Adrenal gland (tissue), 9 donors: ENCODE measurements at regions not wholly inside any gene's neighbourhood (a gene's known extent, or its start where the extent isn't known, plus 50 kb on each side); places are given as distances from the start of the nearest gene placed in this dataset.

ENCODE experiments used
- DNase-seq, 7 donors: peaks; one replicate each; pipeline ENCODE4 v3.0.0-alpha.2; 2019 to 2020
- H3K27ac ChIP-seq, 5 donors: fragments of 200-600 bp; sonication (generic) in 4 of 5; 1 replicate in 3 of 5; 2 replicates in 2 of 5; pipeline versions ENCODE4 v1.5.1 to v1.8.0; 2016 to 2020; ENCODE audit warnings: mild to moderate bottlenecking in 1 of 5
- H3K27me3 ChIP-seq: fragments of 200-600 bp; 2 replicates; pipeline ENCODE4 v1.8.0; 2021
- H3K36me3 ChIP-seq, 2 donors: fragments of 200-600 bp; replicated peaks in 1 of 2; 1 replicate in 1 of 2; 2 replicates in 1 of 2; pipeline versions ENCODE4 v1.5.1 to v1.8.0; 2018 to 2022
- H3K4me1 ChIP-seq, 2 donors: fragments of 200-600 bp; replicated peaks in 1 of 2; 1 replicate in 1 of 2; 2 replicates in 1 of 2; pipeline versions ENCODE4 v1.5.1 to v1.8.0; 2018 to 2021
- H3K4me3 ChIP-seq, 4 donors: fragments of 200-600 bp; sonication (generic) in 3 of 4; one replicate each; pipeline ENCODE4 v1.5.1; 2016 to 2018
- H3K9me3 ChIP-seq, 3 donors: fragments of 200-600 bp; sonication (generic) in 1 of 3; replicated peaks in 1 of 3; 1 replicate in 2 of 3; 2 replicates in 1 of 3; pipeline versions ENCODE4 v1.5.1 to v1.8.0; 2016 to 2021
- POLR2A ChIP-seq, 2 donors: fragments of 450-650 bp; IDR thresholded peaks; one replicate each; pipeline ENCODE4 v1.6.1; 2017; ENCODE audit warnings: antibody characterized with exemption in 2 of 2, mild to moderate bottlenecking in 2 of 2, moderate library complexity in 1 of 2
- WGBS, 4 donors: extraction: QIAGEN DNeasy Blood & Tissue Kit in 2 of 4; methylation state at CpG; one replicate each; pipeline versions ENCODE4 v1.1.5 to v1.1.7; 2013 to 2017; 5-methylcytosine and 5-hydroxymethylcytosine counted together
- intact Hi-C, 2 donors: fragments of 100-400 bp; cut with DNase I; formaldehyde crosslinking; loops; one replicate each; pipeline versions ENCODE4 v1.14.1 to v1.15.0; 2022 to 2023
- TF ChIP-seq, protein P1 (sequence below), 6 experiments: fragments of 450-650 bp in 4 of 6; fragments of 200-600 bp in 2 of 6; sonication (generic) in 1 of 6; IDR thresholded peaks; 1 replicate in 5 of 6; 2 replicates in 1 of 6; pipeline versions ENCODE4 v1.5.1 to v1.8.0; 2016 to 2021; ENCODE audit warnings: antibody characterized with exemption in 6 of 6, mild to moderate bottlenecking in 2 of 6, moderate library complexity in 1 of 6
- donor health status: healthy with polysubstance abuse.
- donor health status: Bipolar disorder and iron deficiency.
- donor health status: DM: yes; HTN: yes; CAD: no.
- donor health status: DM: no; HTN: no; CAD: no.
- donor health status: DM: no; HTN: no; CAD: no.

DNA sequence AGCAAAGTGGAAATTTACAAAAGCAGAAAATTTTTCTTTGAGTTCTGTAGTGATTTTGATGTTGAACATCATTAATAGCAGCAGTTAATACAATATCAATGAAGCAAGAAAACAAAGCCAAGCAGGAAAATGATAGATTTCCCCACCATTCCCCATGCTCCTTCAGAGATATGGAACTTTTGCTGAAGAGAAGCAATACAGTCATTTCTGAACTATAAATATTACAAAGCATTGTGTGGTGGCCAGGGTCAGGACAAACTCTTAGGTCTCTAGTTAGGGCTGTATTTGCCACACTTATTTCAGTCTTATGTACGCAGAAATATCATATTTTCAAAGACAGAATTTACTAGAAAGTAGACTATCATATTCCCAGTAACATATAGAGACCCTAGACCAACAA, 88.8 kb upstream of the P3H2 start:
- Histone ChIP-seq H3K4me1 (no peaks in the 10 kb centered on the region), H3K27me3 (no peaks in the 10 kb centered on the region), H3K27ac (no peak overlapping the region), H3K4me3 (no peak overlapping the region), H3K9me3 (peaks cover 0 to 6% (median 0%) of the 10 kb centered on the region in 3 donors), H3K36me3 (no peaks in the 10 kb centered on the region)
- TF ChIP-seq POLR2A (IDR thresholded peaks at IDR 0.05), result no peak
- TF ChIP-seq, protein P1, sequence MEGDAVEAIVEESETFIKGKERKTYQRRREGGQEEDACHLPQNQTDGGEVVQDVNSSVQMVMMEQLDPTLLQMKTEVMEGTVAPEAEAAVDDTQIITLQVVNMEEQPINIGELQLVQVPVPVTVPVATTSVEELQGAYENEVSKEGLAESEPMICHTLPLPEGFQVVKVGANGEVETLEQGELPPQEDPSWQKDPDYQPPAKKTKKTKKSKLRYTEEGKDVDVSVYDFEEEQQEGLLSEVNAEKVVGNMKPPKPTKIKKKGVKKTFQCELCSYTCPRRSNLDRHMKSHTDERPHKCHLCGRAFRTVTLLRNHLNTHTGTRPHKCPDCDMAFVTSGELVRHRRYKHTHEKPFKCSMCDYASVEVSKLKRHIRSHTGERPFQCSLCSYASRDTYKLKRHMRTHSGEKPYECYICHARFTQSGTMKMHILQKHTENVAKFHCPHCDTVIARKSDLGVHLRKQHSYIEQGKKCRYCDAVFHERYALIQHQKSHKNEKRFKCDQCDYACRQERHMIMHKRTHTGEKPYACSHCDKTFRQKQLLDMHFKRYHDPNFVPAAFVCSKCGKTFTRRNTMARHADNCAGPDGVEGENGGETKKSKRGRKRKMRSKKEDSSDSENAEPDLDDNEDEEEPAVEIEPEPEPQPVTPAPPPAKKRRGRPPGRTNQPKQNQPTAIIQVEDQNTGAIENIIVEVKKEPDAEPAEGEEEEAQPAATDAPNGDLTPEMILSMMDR (IDR thresholded peaks at IDR 0.05), result no peak
- DNase-seq, result no peak
- intact Hi-C loops, result loop anchor here (5.0 to 10.0 kb wide), 3 partner anchors 85 to 247 kb away; partner anchors contain the start of gene P3H2 (in 1 of the 2)
- 0 to 92% (median 46%) methylated on average over 1 of the region's 1 CpG for WGBS, 4 donors

DNA sequence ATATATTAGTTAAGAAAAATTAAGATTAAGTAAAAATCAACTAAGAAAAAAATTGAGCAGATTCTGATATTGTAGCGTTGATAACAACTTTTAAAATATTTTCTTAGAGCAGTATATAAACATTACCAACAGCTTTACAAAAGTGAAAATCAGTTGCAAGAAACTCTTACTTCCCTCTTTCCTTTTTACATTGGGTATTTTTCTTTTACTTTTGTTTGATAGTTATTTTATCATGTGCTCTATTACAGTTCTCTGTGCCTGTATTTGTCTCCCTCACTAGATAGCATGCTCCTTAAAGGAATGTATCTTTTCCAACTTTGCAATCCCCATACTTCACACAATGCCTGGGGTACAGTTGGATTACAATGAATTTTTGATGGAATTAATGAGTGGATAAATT, 87.5 kb upstream of the P3H2 start:
- Histone ChIP-seq H3K27me3 (no peaks in the 10 kb centered on the region), H3K27ac (no peak overlapping the region), H3K9me3 (peaks cover 0 to 6% (median 0%) of the 10 kb centered on the region in 3 donors), H3K4me1 (no peaks in the 10 kb centered on the region), H3K4me3 (no peak overlapping the region), H3K36me3 (no peaks in the 10 kb centered on the region)
- intact Hi-C loops, result loop anchor here (5.0 to 10.0 kb wide), 3 partner anchors 83 to 246 kb away; partner anchors contain the start of gene P3H2 (in 1 of the 2)
- 87 to 94% (median 90%) methylated on average over 1 of the region's 1 CpG for WGBS, 4 donors
- no peak for DNase-seq
- no peak for TF ChIP-seq POLR2A (IDR thresholded peaks at IDR 0.05)
- TF ChIP-seq, protein P1 (IDR thresholded peaks at IDR 0.05), result no peak

DNA sequence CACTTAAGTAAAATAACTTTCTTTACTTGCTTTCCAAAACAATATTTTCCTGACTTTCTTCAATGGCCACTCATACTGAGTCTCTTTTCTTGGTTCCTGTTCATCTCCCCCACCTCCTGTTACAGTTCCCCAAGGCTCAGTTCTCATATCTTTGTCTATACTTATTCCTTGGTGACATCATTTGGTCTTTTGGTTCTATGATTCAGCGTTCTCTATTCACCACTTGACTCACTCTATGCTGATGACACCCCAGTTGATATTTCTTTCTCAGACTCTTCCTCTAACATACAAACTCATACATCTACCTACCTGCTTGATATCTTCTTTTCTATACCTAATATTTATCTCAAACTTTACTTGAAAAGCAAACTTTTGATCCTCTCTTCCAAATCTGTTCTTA, 85.0 kb upstream of the P3H2 start:
- H3K4me3 ChIP-seq, result no peak overlapping the region
- TF ChIP-seq, protein P1 (IDR thresholded peaks at IDR 0.05), result no peak
- no peak for TF ChIP-seq POLR2A (IDR thresholded peaks at IDR 0.05)
- intact Hi-C loops, result loop anchor here (5.0 to 10.0 kb wide), 3 partner anchors 81 to 243 kb away; partner anchors contain the start of gene P3H2 (in 1 of the 2)
- no peak for DNase-seq
- H3K4me1 ChIP-seq, result peaks cover 0 to 3% of the 10 kb centered on the region in 2 donors
- H3K27me3 ChIP-seq, result no peaks in the 10 kb centered on the region
- WGBS, 4 donors, result 55 to 74% (median 65%) methylated on average over 1 of the region's 1 CpG
- no peaks in the 10 kb centered on the region for H3K36me3 ChIP-seq
- no peak overlapping the region for H3K27ac ChIP-seq
- peaks cover 0 to 6% (median 0%) of the 10 kb centered on the region in 3 donors for H3K9me3 ChIP-seq

DNA sequence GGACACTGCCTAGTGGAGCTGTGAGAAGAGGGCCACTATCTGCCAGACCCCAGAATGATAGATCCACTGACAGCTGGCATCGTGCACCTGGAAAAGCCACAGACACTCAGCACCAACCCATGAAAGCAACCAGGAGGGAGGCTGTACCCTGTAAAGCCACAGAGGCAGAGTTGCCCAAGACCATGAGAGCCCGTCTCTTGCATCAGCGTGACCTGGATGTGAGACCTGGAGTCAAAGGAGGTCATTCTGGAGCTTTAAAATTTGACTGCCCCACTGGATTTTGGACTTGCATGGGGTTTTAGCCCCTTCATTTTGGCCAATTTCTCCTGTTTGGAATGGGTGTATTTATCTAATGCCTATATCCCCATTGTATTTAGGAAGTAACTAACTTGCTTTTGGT, 83.5 kb upstream of the P3H2 start:
- Histone ChIP-seq H3K36me3 (no peaks in the 10 kb centered on the region), H3K4me1 (peaks cover 0 to 3% of the 10 kb centered on the region in 2 donors), H3K4me3 (no peak overlapping the region), H3K27ac (no peak overlapping the region), H3K9me3 (no peaks in the 10 kb centered on the region), H3K27me3 (no peaks in the 10 kb centered on the region)
- no peak for TF ChIP-seq POLR2A (IDR thresholded peaks at IDR 0.05)
- TF ChIP-seq, protein P1 (IDR thresholded peaks at IDR 0.05), result no peak
- DNase-seq, result no peak
- intact Hi-C loops, result loop anchor here (5.0 to 10.0 kb wide), 3 partner anchors 79 to 242 kb away; partner anchors contain the start of gene P3H2 (in 1 of the 2)
- 92 to 100% (median 95%) methylated on average over 3 of the region's 3 CpGs for WGBS, 4 donors
